Astrocyte (in vitro differentiated cells and primary cell): ENCODE measurements at regions not wholly inside any gene's neighbourhood (a gene's known extent, or its start where the extent isn't known, plus 50 kb on each side); places are given as distances from the start of the nearest gene placed in this dataset.

Experiments used
- CTCF ChIP-seq: IDR thresholded peaks from 2 replicates; pipeline ENCODE4 v1.5.1; 2011; ENCODE audit warnings: low read depth, mild to moderate bottlenecking, inconsistent platforms, low read length, moderate library complexity; ENCODE audit not compliant: insufficient read depth
- EZH2 ChIP-seq: IDR thresholded peaks from 2 replicates; pipeline ENCODE4 v1.6.1; 2012; ENCODE audit warnings: mild to moderate bottlenecking, low read length, inconsistent platforms; ENCODE audit not compliant: insufficient read depth

GRCh38 chr4:144402176-144402575 lies 243.8 kb upstream of the HHIP start:
- no peak for TF ChIP-seq CTCF
- TF ChIP-seq EZH2: no peak
